ENCODE measurements at regions not wholly inside any gene's neighbourhood (a gene's known extent, or its start where the extent isn't known, plus 50 kb on each side); places are given as distances from the start of the nearest gene placed in this dataset.

- ChIA-PET POLR2A (no interaction called here), CTCF (no interaction called here)
- Histone ChIP-seq H2AFZ (ENCODE audit: insufficient read depth, low read depth, low read length, poor library complexity, severe bottlenecking) (no peak overlapping the region), H3K9ac (ENCODE audit: low read length) (no peak overlapping the region), H3K4me2 (replicated peaks; ENCODE audit: low read depth, low read length, poor library complexity, severe bottlenecking) (no peak overlapping the region), H3K4me1 (ENCODE audit: control insufficient read depth in 2 of 2, insufficient read depth in 2 of 2, low read length in 2 of 2) (no peaks in the 10 kb centered on the region), H4K20me1 (ENCODE audit: control insufficient read depth, insufficient read depth, low read length, poor library complexity, severe bottlenecking) (no peaks in the 10 kb centered on the region), H3K9me3 (ENCODE audit: control extremely low read depth in 1 of 3, control insufficient read depth in 2 of 3, insufficient read depth in 1 of 3, low read length in 2 of 3) (no peaks in the 10 kb centered on the region), H3K79me2 (ENCODE audit: control insufficient read depth, insufficient read depth, low read length) (no peaks in the 10 kb centered on the region), H3K36me3 (replicated peaks in 1 of 2; ENCODE audit: control extremely low read depth in 1 of 2, control insufficient read depth in 1 of 2, extremely low read depth in 1 of 2, insufficient read depth in 2 of 2, low read length in 1 of 2) (no peaks in the 10 kb centered on the region), H3K4me3 (ENCODE audit: control extremely low read depth in 1 of 5, extremely low read depth in 1 of 5, insufficient read depth in 1 of 5, low read depth in 2 of 5, low read length in 4 of 5) (no peak overlapping the region), H3K27me3 (replicated peaks in 1 of 4; ENCODE audit: control extremely low read depth in 1 of 4, control insufficient read depth in 3 of 4, insufficient read depth in 4 of 4, low read length in 3 of 4) (no peaks in the 10 kb centered on the region), H3K27ac (ENCODE audit: low read length in 2 of 2) (no peak overlapping the region)
- intact Hi-C loops (cut with micrococcal nuclease) = no loop called here
- H3K4me1 Mint-ChIP-seq = no peaks in the 10 kb centered on the region
- no peak overlapping the region for H3K4me3 Mint-ChIP-seq
- H3K27ac Mint-ChIP-seq = no peak overlapping the region
- H3K9me3 Mint-ChIP-seq (ENCODE audit: insufficient read depth) = peaks cover 6% of the 10 kb centered on the region
- TF ChIP-seq EZH2 (IDR thresholded peaks at IDR 0.05; ENCODE audit: borderline replicate concordance, insufficient read depth, low read depth, low read length, poor library complexity, severe bottlenecking) (no peak), CTCF (IDR thresholded peaks at IDR 0.05) (no peak)
- H3K27me3 Mint-ChIP-seq = no peaks in the 10 kb centered on the region
- 70% methylated on average over 3 of the region's 5 CpGs for WGBS (ENCODE audit: insufficient coverage)
- ATAC-seq (ENCODE audit: low read depth) = no peak
- no peak for DNase-seq
These were observed 574.6 kb upstream of the ARPP21 start for GRCh38 chr3:35064761-35065160.

- Mint-ChIP-seq H3K4me1 (no peaks in the 10 kb centered on the region), H3K27ac (no peak overlapping the region), H3K27me3 (no peaks in the 10 kb centered on the region), H3K9me3 (ENCODE audit: insufficient read depth) (peaks cover 8% of the 10 kb centered on the region), H3K4me3 (no peak overlapping the region)
- H4K20me1 ChIP-seq (ENCODE audit: control insufficient read depth, insufficient read depth, low read length, poor library complexity, severe bottlenecking) = no peaks in the 10 kb centered on the region
- no peaks in the 10 kb centered on the region for H3K79me2 ChIP-seq (ENCODE audit: control insufficient read depth, insufficient read depth, low read length)
- no peaks in the 10 kb centered on the region for H3K9me3 ChIP-seq (ENCODE audit: control extremely low read depth in 1 of 3, control insufficient read depth in 2 of 3, insufficient read depth in 1 of 3, low read length in 2 of 3)
- TF ChIP-seq EZH2 (IDR thresholded peaks at IDR 0.05; ENCODE audit: borderline replicate concordance, insufficient read depth, low read depth, low read length, poor library complexity, severe bottlenecking) (no peak), CTCF (IDR thresholded peaks at IDR 0.05) (no peak)
- H3K4me3 ChIP-seq (ENCODE audit: control extremely low read depth in 1 of 5, extremely low read depth in 1 of 5, insufficient read depth in 1 of 5, low read depth in 2 of 5, low read length in 4 of 5) = no peak overlapping the region
- ATAC-seq (ENCODE audit: low read depth) = no peak
- intact Hi-C loops (cut with micrococcal nuclease) = no loop called here
- H3K4me2 ChIP-seq (replicated peaks; ENCODE audit: low read depth, low read length, poor library complexity, severe bottlenecking) = no peak overlapping the region
- no peak overlapping the region for H3K9ac ChIP-seq (ENCODE audit: low read length)
- H3K36me3 ChIP-seq (replicated peaks in 1 of 2; ENCODE audit: control extremely low read depth in 1 of 2, control insufficient read depth in 1 of 2, extremely low read depth in 1 of 2, insufficient read depth in 2 of 2, low read length in 1 of 2) = no peaks in the 10 kb centered on the region
- H3K27me3 ChIP-seq (replicated peaks in 1 of 4; ENCODE audit: control extremely low read depth in 1 of 4, control insufficient read depth in 3 of 4, insufficient read depth in 4 of 4, low read length in 3 of 4) = no peaks in the 10 kb centered on the region
- no peak overlapping the region for H2AFZ ChIP-seq (ENCODE audit: insufficient read depth, low read depth, low read length, poor library complexity, severe bottlenecking)
- ChIA-PET CTCF (no interaction called here), POLR2A (no interaction called here)
- no CpG with 5 or more reads among the region's 1 CpG for WGBS (ENCODE audit: insufficient coverage)
- H3K4me1 ChIP-seq (ENCODE audit: control insufficient read depth in 2 of 2, insufficient read depth in 2 of 2, low read length in 2 of 2) = no peaks in the 10 kb centered on the region
- no peak for DNase-seq
- H3K27ac ChIP-seq (ENCODE audit: low read length in 2 of 2) = no peak overlapping the region
These were observed 573.4 kb upstream of the ARPP21 start for GRCh38 chr3:35065891-35066290.
